B cell (primary cell): ENCODE measurements at regions not wholly inside any gene's neighbourhood (a gene's known extent, or its start where the extent isn't known, plus 50 kb on each side); places are given as distances from the start of the nearest gene placed in this dataset.

ENCODE experiments used
- ATAC-seq: fragments of 200-7000 bp; cut with Tn5 transposase; one replicate; pipeline ENCODE4 v1.10.0; 2021; ENCODE audit warnings: low read depth, mild to moderate bottlenecking, moderate number of reproducible peaks, moderate library complexity
- CTCF ChIA-PET: fragments of 350-600 bp; sonication (Branson Sonifier 250); formaldehyde crosslinking; loops from one replicate; lab custom pipeline; 2021; ENCODE audit warnings: antibody characterized with exemption, inconsistent platforms; lab: Charles Lee
- POLR2A ChIA-PET: fragments of 350-600 bp; sonication (Branson Sonifier 250); formaldehyde crosslinking; loops from one replicate; lab custom pipeline; 2021; ENCODE audit warnings: antibody characterized with exemption; lab: Charles Lee
- DNase-seq: peaks from one replicate; pipeline ENCODE4 v3.0.0; 2013
- H2AFZ ChIP-seq: 2 replicates; pipeline ENCODE4 v1.6.1; 2012; ENCODE audit warnings: mild to moderate bottlenecking, low read depth, low read length; ENCODE audit not compliant: insufficient read depth, poor library complexity, severe bottlenecking
- H3K27ac ChIP-seq, 2 donors: 1 replicate in 1 of 2; 2 replicates in 1 of 2; pipeline ENCODE4 v1.5.1; 2012 to 2013; ENCODE audit warnings: low read length in 2 of 2, mild to moderate bottlenecking in 2 of 2, moderate library complexity in 1 of 2
- H3K27me3 ChIP-seq, 4 experiments: fragments of 200-600 bp in 1 of 4; sonication (generic) in 1 of 4; replicated peaks in 1 of 4; 1 replicate in 2 of 4; 2 replicates in 2 of 4; pipeline versions ENCODE4 v1.6.1 to v1.7.0; 2013 to 2016; ENCODE audit warnings: low read length in 3 of 4, mild to moderate bottlenecking in 2 of 4, mixed read lengths in 1 of 4, moderate library complexity in 1 of 4; ENCODE audit not compliant: insufficient read depth in 4 of 4, control insufficient read depth in 3 of 4; ENCODE audit errors: control extremely low read depth in 1 of 4
- H3K36me3 ChIP-seq, 2 experiments: replicated peaks in 1 of 2; 1 replicate in 1 of 2; 2 replicates in 1 of 2; pipeline versions ENCODE4 v1.6.1 to v1.7.1; 2013; ENCODE audit warnings: low read length in 1 of 2; ENCODE audit not compliant: insufficient read depth in 2 of 2, control insufficient read depth in 1 of 2; ENCODE audit errors: control extremely low read depth in 1 of 2, extremely low read depth in 1 of 2
- H3K4me1 ChIP-seq, 2 donors: fragments of 200-600 bp in 1 of 2; sonication (generic) in 1 of 2; 1 replicate in 1 of 2; 2 replicates in 1 of 2; pipeline versions ENCODE4 v1.5.1 to v1.6.1; 2013 to 2017; ENCODE audit warnings: low read length in 2 of 2; ENCODE audit not compliant: control insufficient read depth in 2 of 2, insufficient read depth in 2 of 2
- H3K4me2 ChIP-seq: replicated peaks from 2 replicates; pipeline ENCODE3; 2012; ENCODE audit warnings: mild to moderate bottlenecking, low read depth, low read length; ENCODE audit not compliant: poor library complexity, severe bottlenecking
- H3K4me3 ChIP-seq, 5 experiments: fragments of 200-600 bp in 1 of 5; sonication (generic) in 1 of 5; 1 replicate in 3 of 5; 2 replicates in 2 of 5; pipeline versions ENCODE4 v1.5.1 to v1.7.0; 2011 to 2016; ENCODE audit warnings: low read length in 4 of 5, mild to moderate bottlenecking in 4 of 5, low read depth in 2 of 5, control low read depth in 1 of 5, moderate library complexity in 1 of 5; ENCODE audit not compliant: insufficient read depth in 1 of 5; ENCODE audit errors: control extremely low read depth in 1 of 5, extremely low read depth in 1 of 5
- H3K79me2 ChIP-seq: fragments of 200-600 bp; sonication (generic); one replicate; pipeline ENCODE4 v1.6.0; 2016; ENCODE audit warnings: low read length; ENCODE audit not compliant: control insufficient read depth, insufficient read depth
- H3K9ac ChIP-seq: fragments of 200-600 bp; sonication (generic); 2 replicates; pipeline ENCODE4 v1.6.1; 2017; ENCODE audit warnings: mild to moderate bottlenecking, low read length, moderate library complexity
- H3K9me3 ChIP-seq, 3 donors: one replicate each; pipeline versions ENCODE4 v1.6.1 to v1.7.1; 2013; ENCODE audit warnings: low read length in 2 of 3; ENCODE audit not compliant: control insufficient read depth in 2 of 3, insufficient read depth in 1 of 3; ENCODE audit errors: control extremely low read depth in 1 of 3
- H4K20me1 ChIP-seq: 2 replicates; pipeline ENCODE4 v1.6.0; 2012; ENCODE audit warnings: mild to moderate bottlenecking, low read length; ENCODE audit not compliant: insufficient read depth, control insufficient read depth, poor library complexity, severe bottlenecking
- H3K27ac Mint-ChIP-seq: one replicate; pipeline ENCODE4 v1.8.0; 2021; ENCODE audit warnings: mixed read lengths
- H3K27me3 Mint-ChIP-seq: one replicate; pipeline ENCODE4 v1.8.0; 2021; ENCODE audit warnings: mixed read lengths
- H3K4me1 Mint-ChIP-seq: one replicate; pipeline ENCODE4 v1.8.0; 2021; ENCODE audit warnings: mixed read lengths
- H3K4me3 Mint-ChIP-seq: one replicate; pipeline ENCODE4 v1.8.0; 2021; ENCODE audit warnings: mixed read lengths
- H3K9me3 Mint-ChIP-seq: one replicate; pipeline ENCODE4 v1.8.0; 2022; ENCODE audit warnings: mixed read lengths; ENCODE audit not compliant: insufficient read depth
- CTCF ChIP-seq: fragments of 200-600 bp; IDR thresholded peaks from one replicate; pipeline ENCODE4 v1.8.0; 2022; ENCODE audit warnings: antibody characterized with exemption, mild to moderate bottlenecking
- EZH2 ChIP-seq: IDR thresholded peaks from 2 replicates; pipeline ENCODE4 v1.6.1; 2012; ENCODE audit warnings: borderline replicate concordance, low read depth, mild to moderate bottlenecking, moderate library complexity, low read length; ENCODE audit not compliant: insufficient read depth, poor library complexity, severe bottlenecking
- WGBS: methylation state at CpG from one replicate; pipeline ENCODE4 v1.1.5; 2013; ENCODE audit warnings: missing lambda C conversion rate; ENCODE audit not compliant: insufficient coverage; 5-methylcytosine and 5-hydroxymethylcytosine counted together
- intact Hi-C: fragments of 100-400 bp; cut with micrococcal nuclease; formaldehyde crosslinking; loops from one replicate; pipeline ENCODE4 v1.10.0; 2022

GRCh38 chr7:16235147-16236114, 185.9 kb downstream of the CRPPA start:
- Histone ChIP-seq H3K36me3 (no peaks in the 10 kb centered on the region), H4K20me1 (no peaks in the 10 kb centered on the region), H3K9me3 (peaks cover 0 to 8% (median 5%) of the 10 kb centered on the region in 3 donors), H3K4me1 (no peaks in the 10 kb centered on the region), H3K9ac (no peak overlapping the region), H3K27me3 (no peaks in the 10 kb centered on the region), H3K27ac (no peak overlapping the region), H2AFZ (no peak overlapping the region), H3K4me2 (no peak overlapping the region), H3K4me3 (no peak overlapping the region), H3K79me2 (no peaks in the 10 kb centered on the region)
- CTCF ChIA-PET: no interaction called here
- TF ChIP-seq CTCF (no peak), EZH2 (no peak)
- intact Hi-C loops: no loop called here
- no peak for DNase-seq
- H3K4me1 Mint-ChIP-seq: no peaks in the 10 kb centered on the region
- H3K27me3 Mint-ChIP-seq: no peaks in the 10 kb centered on the region
- H3K27ac Mint-ChIP-seq: no peak overlapping the region
- no peak for ATAC-seq
- POLR2A ChIA-PET: no interaction called here
- H3K9me3 Mint-ChIP-seq: peaks cover 5% of the 10 kb centered on the region
- WGBS: no CpG with 5 or more reads among the region's 5 CpGs
- H3K4me3 Mint-ChIP-seq: no peak overlapping the region

DNA sequence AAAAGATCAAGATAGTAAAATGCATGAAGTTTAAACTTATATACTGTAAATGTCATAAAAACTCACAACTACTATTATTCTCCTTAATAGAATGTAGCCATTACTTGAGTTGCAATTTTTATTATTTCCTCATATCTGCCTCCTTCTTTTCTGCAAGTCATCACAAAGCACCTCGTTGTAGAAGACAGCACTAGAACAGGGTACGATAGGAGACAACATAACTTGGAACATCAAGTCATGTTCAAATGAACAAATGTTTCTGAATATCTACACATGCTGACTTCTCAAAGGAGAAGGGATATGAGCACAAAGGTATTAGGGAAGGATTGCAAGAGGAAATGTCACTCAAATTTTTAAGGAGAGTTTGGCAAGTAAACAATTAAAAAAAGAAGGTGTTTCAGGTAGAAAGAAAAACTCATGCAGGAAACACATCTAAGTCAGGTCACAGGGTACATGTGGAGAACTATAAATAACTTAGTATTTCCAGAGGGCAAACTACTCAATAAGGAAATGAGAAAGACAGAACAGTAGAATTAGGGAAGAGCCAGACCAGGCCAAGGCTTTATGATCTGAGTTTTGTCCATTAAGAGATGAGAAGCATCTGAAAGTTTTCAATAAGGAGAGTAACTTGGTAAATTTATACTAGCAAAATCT, 186.7 kb downstream of the CRPPA start:
- Mint-ChIP-seq H3K27me3 (no peaks in the 10 kb centered on the region), H3K4me3 (no peak overlapping the region), H3K4me1 (no peaks in the 10 kb centered on the region), H3K9me3 (peaks cover 7% of the 10 kb centered on the region), H3K27ac (no peak overlapping the region)
- TF ChIP-seq CTCF (no peak), EZH2 (no peak)
- H3K4me1 ChIP-seq: no peaks in the 10 kb centered on the region
- H3K79me2 ChIP-seq: no peaks in the 10 kb centered on the region
- intact Hi-C loops: no loop called here
- DNase-seq (no peak), ATAC-seq (no peak)
- no peak overlapping the region for H3K27ac ChIP-seq
- H3K4me3 ChIP-seq: no peak overlapping the region
- H2AFZ ChIP-seq: no peak overlapping the region
- ChIA-PET POLR2A (no interaction called here), CTCF (no interaction called here)
- peaks cover 0 to 15% (median 5%) of the 10 kb centered on the region in 3 donors for H3K9me3 ChIP-seq
- H3K4me2 ChIP-seq: no peak overlapping the region
- H3K36me3 ChIP-seq: no peaks in the 10 kb centered on the region
- no peaks in the 10 kb centered on the region for H4K20me1 ChIP-seq
- no peaks in the 10 kb centered on the region for H3K27me3 ChIP-seq
- no CpG with 5 or more reads among the region's 2 CpGs for WGBS
- H3K9ac ChIP-seq: no peak overlapping the region
